Fibroblast of pulmonary artery (primary cell): ENCODE measurements at regions not wholly inside any gene's neighbourhood (a gene's known extent, or its start where the extent isn't known, plus 50 kb on each side); places are given as distances from the start of the nearest gene placed in this dataset.

Source experiments
- DNase-seq: peaks from one replicate; pipeline ENCODE4 v3.0.0-alpha.2; 2010; ENCODE audit warnings: low read depth
- H3K4me3 ChIP-seq: replicated peaks from 2 replicates; pipeline ENCODE4 v1.5.1; 2011; ENCODE audit warnings: low read depth, mild to moderate bottlenecking, control low read depth, low read length, moderate library complexity
- TF ChIP-seq, protein P1 (sequence below): IDR thresholded peaks from 2 replicates; pipeline ENCODE4 v1.5.1; 2011; ENCODE audit warnings: mild to moderate bottlenecking, control low read depth, low read length, inconsistent platforms; ENCODE audit errors: missing control alignments

DNA sequence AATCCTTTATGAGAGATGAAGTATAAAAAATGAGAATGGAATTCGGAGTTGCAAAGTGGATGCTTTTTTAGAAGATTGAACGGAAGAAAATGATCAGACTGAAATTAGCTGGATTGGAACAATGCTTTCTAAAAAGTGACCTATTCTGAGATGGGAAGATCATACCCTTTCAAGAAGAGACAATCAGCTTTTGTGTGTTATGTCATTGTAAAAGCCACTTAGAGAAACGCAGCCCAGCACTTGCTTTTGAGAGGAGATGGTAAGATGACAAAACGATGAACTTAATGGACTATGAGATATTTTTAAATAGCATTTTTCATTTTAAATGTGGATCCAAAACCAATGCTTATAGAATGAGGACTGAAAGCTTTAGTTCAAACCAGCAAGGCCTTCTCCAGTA, 871.4 kb upstream of the KLHL29 start:
- DNase-seq: no peak
- no peak overlapping the region for H3K4me3 ChIP-seq
- TF ChIP-seq, protein P1, sequence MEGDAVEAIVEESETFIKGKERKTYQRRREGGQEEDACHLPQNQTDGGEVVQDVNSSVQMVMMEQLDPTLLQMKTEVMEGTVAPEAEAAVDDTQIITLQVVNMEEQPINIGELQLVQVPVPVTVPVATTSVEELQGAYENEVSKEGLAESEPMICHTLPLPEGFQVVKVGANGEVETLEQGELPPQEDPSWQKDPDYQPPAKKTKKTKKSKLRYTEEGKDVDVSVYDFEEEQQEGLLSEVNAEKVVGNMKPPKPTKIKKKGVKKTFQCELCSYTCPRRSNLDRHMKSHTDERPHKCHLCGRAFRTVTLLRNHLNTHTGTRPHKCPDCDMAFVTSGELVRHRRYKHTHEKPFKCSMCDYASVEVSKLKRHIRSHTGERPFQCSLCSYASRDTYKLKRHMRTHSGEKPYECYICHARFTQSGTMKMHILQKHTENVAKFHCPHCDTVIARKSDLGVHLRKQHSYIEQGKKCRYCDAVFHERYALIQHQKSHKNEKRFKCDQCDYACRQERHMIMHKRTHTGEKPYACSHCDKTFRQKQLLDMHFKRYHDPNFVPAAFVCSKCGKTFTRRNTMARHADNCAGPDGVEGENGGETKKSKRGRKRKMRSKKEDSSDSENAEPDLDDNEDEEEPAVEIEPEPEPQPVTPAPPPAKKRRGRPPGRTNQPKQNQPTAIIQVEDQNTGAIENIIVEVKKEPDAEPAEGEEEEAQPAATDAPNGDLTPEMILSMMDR: no peak

DNA sequence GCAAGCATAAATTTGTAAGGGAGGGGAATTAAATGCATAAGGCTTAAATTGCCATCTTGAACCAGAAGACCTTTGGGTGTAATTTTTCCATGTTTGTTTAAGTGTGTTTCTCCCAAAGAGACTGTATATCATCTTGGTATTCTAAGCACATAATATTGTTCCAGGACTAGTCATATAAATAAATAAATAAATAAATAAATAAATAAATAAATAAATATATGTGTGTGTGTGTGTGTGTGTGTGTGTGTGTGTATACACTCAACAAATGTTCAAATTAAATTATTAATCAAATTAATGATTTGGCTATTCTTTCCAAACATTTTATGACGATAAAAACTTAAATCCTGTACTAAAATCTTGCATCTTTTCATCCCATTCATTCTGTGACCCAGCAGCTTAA, 867.8 kb upstream of the KLHL29 start:
- DNase-seq: no peak
- TF ChIP-seq, protein P1: no peak
- no peak overlapping the region for H3K4me3 ChIP-seq

DNA sequence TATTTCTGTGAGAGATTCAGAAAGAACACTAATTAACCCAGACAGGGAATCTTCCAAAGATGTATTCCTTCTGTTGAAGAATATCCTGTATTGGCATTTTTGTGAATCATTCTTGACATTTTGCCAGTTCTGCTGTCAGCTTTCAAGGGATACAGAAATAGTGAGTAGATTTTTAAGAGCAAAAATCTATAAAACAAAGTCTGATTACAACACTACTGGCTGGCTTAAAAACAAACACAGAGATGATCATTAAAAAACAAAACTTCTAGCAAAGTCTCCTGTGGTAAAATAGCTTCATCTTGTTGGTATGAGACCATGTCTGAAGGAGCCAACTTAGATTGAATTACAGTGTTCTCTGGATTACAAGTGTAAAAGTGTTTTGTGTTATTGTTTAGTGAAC, 866.3 kb upstream of the KLHL29 start:
- no peak for DNase-seq
- TF ChIP-seq, protein P1: no peak
- no peak overlapping the region for H3K4me3 ChIP-seq

DNA sequence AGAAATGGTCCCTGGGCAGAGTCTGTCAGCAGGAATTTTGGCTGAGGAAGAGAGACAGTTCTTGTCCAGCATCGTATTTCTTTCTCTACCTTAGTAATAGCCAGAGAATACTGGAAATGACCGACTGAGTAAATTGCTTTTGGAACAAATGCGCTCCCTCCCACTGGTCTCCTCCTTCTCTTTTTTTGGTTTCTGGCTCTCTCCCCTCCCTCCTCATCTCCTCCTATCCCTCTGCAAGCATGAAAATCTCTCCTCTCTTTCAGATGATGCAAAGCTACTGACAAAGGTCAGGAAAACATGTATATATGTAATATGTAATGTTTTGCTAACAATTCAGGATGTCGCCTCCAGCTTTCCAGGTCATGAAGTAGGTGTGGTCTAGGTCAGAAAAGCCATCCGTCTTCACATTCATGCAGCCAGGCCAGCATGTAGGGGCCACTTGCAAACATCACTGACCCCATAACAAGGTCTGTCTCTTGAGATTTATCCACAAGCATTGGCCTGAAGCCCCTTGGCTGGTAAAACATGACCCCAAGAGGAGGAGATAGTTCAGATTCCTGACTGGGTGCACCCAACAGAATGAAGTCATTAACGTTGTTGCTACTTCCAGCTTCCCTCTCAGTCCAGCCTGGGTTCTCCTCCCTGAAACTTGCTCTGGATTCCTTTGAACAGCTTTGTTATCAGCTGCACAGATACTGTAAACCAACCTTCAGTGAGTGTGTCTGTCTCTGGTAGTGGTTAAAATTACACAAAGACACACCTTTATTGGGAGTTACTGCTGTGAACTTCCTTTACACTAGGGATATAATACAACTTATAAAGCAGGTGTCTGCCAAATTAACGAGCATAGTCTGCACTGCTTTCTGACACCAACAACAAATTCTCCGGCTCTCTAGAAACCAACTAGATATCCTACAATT, 864.4 kb upstream of the KLHL29 start:
- TF ChIP-seq, protein P1: no peak
- no peak for DNase-seq
- no peak overlapping the region for H3K4me3 ChIP-seq

DNA sequence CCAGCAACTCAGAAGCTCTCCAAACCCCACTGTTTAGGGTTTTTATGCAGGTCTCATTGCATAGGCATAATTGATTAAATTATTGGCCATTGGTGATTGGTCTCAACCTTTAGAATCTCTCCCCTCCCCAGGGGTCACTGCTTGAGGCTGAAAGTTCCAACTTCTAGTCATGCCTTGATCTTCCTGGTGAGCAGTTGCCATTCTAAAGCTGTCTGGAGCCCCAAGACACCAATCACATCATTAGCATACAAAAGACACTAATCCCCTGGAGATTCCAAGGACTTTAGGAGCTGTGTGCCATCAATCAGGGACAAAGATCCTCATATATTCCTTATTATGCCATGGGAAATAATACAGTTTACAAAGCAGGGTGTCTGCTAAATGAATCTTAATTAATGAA, 863.4 kb upstream of the KLHL29 start:
- no peak for DNase-seq
- TF ChIP-seq, protein P1: no peak
- no peak overlapping the region for H3K4me3 ChIP-seq

DNA sequence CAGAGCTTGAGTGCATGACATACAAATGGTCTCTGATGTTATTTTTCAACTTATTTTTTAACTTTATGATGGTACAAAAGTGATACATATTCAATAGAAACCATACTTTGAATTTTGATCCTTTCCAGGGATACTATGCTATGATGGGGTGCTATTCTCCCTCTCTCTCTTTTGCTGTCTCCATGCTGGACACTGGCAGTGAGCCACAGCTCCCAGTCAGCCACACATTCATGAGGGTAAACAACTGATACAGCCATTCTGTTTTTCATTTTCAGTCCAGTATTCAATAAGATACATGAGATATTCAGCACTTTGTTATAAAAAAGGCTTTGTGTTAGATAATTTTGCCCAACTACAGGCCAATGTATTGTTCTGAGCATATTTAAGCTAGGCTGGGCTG, 859.3 kb upstream of the KLHL29 start:
- DNase-seq: no peak
- no peak overlapping the region for H3K4me3 ChIP-seq
- TF ChIP-seq, protein P1: no peak

DNA sequence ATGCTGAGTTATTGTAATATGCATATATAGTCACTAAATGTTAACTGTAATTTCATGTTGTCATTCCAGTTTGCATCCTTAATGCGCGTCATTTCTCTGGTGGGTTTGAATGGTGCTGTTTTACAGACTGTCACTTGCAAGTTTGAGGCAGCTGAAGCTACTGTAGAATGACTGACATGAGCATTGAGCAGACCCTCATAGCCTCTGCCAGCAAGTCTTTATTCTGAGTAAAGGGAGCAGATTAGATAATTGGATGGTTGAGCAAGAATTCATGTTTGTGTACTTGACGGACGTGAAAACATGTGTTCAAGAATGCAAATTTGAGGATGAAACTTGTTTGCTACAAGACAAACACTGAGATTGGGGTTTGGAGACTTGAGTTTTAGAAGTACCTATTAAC, 854.8 kb upstream of the KLHL29 start:
- no peak for DNase-seq

More for the DNA sequence above, 854.8 kb upstream of the KLHL29 start:
- H3K4me3 ChIP-seq: no peak overlapping the region
- TF ChIP-seq, protein P1: no peak
